ENCODE measurements at regions not wholly inside any gene's neighbourhood (a gene's known extent, or its start where the extent isn't known, plus 50 kb on each side); places are given as distances from the start of the nearest gene placed in this dataset.

GRCh38 chr7:68922850-68923249, 675.4 kb upstream of the AUTS2 start:
- TF ChIP-seq POLR2A (IDR thresholded peaks at IDR 0.05) (no peak), CTCF (IDR thresholded peaks at IDR 0.05) (no peak), EP300 (IDR thresholded peaks at IDR 0.05) (no peak), POLR2AphosphoS5 (IDR thresholded peaks at IDR 0.05) (no peak)
